GM12892 (cell line): ENCODE measurements at regions not wholly inside any gene's neighbourhood (a gene's known extent, or its start where the extent isn't known, plus 50 kb on each side); places are given as distances from the start of the nearest gene placed in this dataset.

Source experiments
- DNase-seq: peaks from one replicate; pipeline ENCODE4 v3.0.0; 2011; ENCODE audit not compliant: insufficient read length
- FAIRE-seq: peaks from 2 replicates; lab custom pipeline; 2011; peaks lifted over from hg19 to GRCh38; lab: Jason Lieb, UNC
- POLR2A ChIP-seq: IDR thresholded peaks from 2 replicates; pipeline ENCODE4 v1.6.1; 2011; ENCODE audit warnings: low read depth, low read length, control low read depth
- POLR2AphosphoS5 ChIP-seq: IDR thresholded peaks from 2 replicates; pipeline ENCODE4 v1.6.1; 2011; ENCODE audit warnings: low read depth, low read length, control low read depth
- TAF1 ChIP-seq: IDR thresholded peaks from 2 replicates; pipeline ENCODE4 v1.6.1; 2011; ENCODE audit warnings: low read depth, mild to moderate bottlenecking, control low read depth, low read length, borderline replicate concordance

- TF ChIP-seq TAF1 = no peak
- no peak for TF ChIP-seq POLR2AphosphoS5
- TF ChIP-seq POLR2A = no peak
- DNase-seq = no peak
- FAIRE-seq = no peak
Measured at GRCh38 chr12:25424211-25424731, 128.8 kb downstream of the LMNTD1 start.

- FAIRE-seq (no peak), DNase-seq (no peak)
- no peak for TF ChIP-seq POLR2A
- no peak for TF ChIP-seq TAF1
- TF ChIP-seq POLR2AphosphoS5 = no peak
Measured at GRCh38 chr12:25423355-25424050, 129.6 kb downstream of the LMNTD1 start.

GRCh38 chr12:25422241-25422640 lies 130.8 kb downstream of the LMNTD1 start:
- DNase-seq (no peak), FAIRE-seq (no peak)
- TF ChIP-seq POLR2AphosphoS5 (no peak), TAF1 (no peak), POLR2A (no peak)

GRCh38 chr12:25421651-25422167 lies 131.4 kb downstream of the LMNTD1 start:
- TF ChIP-seq TAF1 (no peak), POLR2A (no peak), POLR2AphosphoS5 (no peak)

GRCh38 chr12:25420116-25420515 lies 133.0 kb downstream of the LMNTD1 start:
- no peak for FAIRE-seq
- DNase-seq = no peak

More at GRCh38 chr12:25421651-25422167, 131.4 kb downstream of the LMNTD1 start:
- FAIRE-seq = no peak
- no peak for DNase-seq

GRCh38 chr12:25419595-25419994 lies 133.5 kb downstream of the LMNTD1 start:
- FAIRE-seq = no peak
- no peak for TF ChIP-seq POLR2A
- TF ChIP-seq POLR2AphosphoS5 = no peak
- no peak for TF ChIP-seq TAF1

More at GRCh38 chr12:25420116-25420515, 133.0 kb downstream of the LMNTD1 start:
- TF ChIP-seq POLR2A (no peak), TAF1 (no peak), POLR2AphosphoS5 (no peak)

GRCh38 chr12:25417071-25417470 lies 136.0 kb downstream of the LMNTD1 start:
- TF ChIP-seq POLR2AphosphoS5 = no peak
- TF ChIP-seq TAF1 = no peak
- TF ChIP-seq POLR2A = no peak
- FAIRE-seq (no peak), DNase-seq (no peak)

More at GRCh38 chr12:25419595-25419994, 133.5 kb downstream of the LMNTD1 start:
- no peak for DNase-seq

- no peak for TF ChIP-seq POLR2A
- FAIRE-seq (no peak), DNase-seq (no peak)
Measured at GRCh38 chr12:25416516-25416915, 136.6 kb downstream of the LMNTD1 start.

- no peak for FAIRE-seq
- DNase-seq = no peak
- no peak for TF ChIP-seq POLR2A
- TF ChIP-seq POLR2AphosphoS5 = no peak
- no peak for TF ChIP-seq TAF1
Measured at GRCh38 chr12:25415004-25415403, 138.1 kb downstream of the LMNTD1 start.

GRCh38 chr12:25412735-25413134 lies 140.3 kb downstream of the LMNTD1 start:
- FAIRE-seq = no peak
- no peak for DNase-seq
- TF ChIP-seq POLR2AphosphoS5 (no peak), POLR2A (no peak), TAF1 (no peak)

- no peak for FAIRE-seq
- no peak for DNase-seq
- TF ChIP-seq POLR2AphosphoS5 (no peak), POLR2A (no peak), TAF1 (no peak)
Measured at GRCh38 chr12:25404955-25405354, 148.1 kb downstream of the LMNTD1 start.
